SK-N-SH treated with all-trans-retinoic acid at 6 μM for 48 hours (cell line): ENCODE measurements at regions not wholly inside any gene's neighbourhood (a gene's known extent, or its start where the extent isn't known, plus 50 kb on each side); places are given as distances from the start of the nearest gene placed in this dataset.

ENCODE experiments used
- ATAC-seq: fragments of 200-7000 bp; cut with Tn5 transposase; 3 replicates; pipeline ENCODE4 v1.9.1; 2020; ENCODE audit warnings: mild to moderate bottlenecking, moderate library complexity
- ARNTL ChIP-seq: fragments of 450-650 bp; formaldehyde crosslinking; IDR thresholded peaks from 2 replicates; pipeline ENCODE4 v1.5.0; 2020; ENCODE audit warnings: low read depth, mild to moderate bottlenecking, moderate library complexity, borderline replicate concordance
- BACH2 ChIP-seq: fragments of 250-450 bp; sonication (Bioruptor Pico); IDR thresholded peaks from 2 replicates; pipeline ENCODE4 v1.9.0; 2021; ENCODE audit warnings: mild to moderate bottlenecking, borderline replicate concordance
- CSDC2 ChIP-seq: fragments of 250-450 bp; sonication (Bioruptor Pico); IDR thresholded peaks from 2 replicates; pipeline ENCODE4 v1.5.0; 2020; ENCODE audit warnings: mild to moderate bottlenecking, moderate library complexity
- ESRRG ChIP-seq: fragments of 250-450 bp; sonication (Bioruptor Pico); IDR thresholded peaks from 2 replicates; pipeline ENCODE4 v1.6.1; 2021; ENCODE audit warnings: mild to moderate bottlenecking
- GLIS3 ChIP-seq: fragments of 250-450 bp; sonication (Bioruptor Pico); IDR thresholded peaks from 2 replicates; pipeline ENCODE4 v1.5.0; 2020; ENCODE audit warnings: mild to moderate bottlenecking, moderate library complexity
- ISL1 ChIP-seq: fragments of 250-450 bp; sonication (Bioruptor Pico); IDR thresholded peaks from 2 replicates; pipeline ENCODE4 v2.1.2; 2022; ENCODE audit warnings: mild to moderate bottlenecking, moderate library complexity
- OSR1 ChIP-seq: fragments of 250-450 bp; sonication (Bioruptor Pico); IDR thresholded peaks from 2 replicates; pipeline ENCODE4 v1.8.0; 2022; ENCODE audit warnings: moderate library complexity, mild to moderate bottlenecking, inconsistent platforms
- RARB ChIP-seq: fragments of 250-450 bp; sonication (Bioruptor Pico); IDR thresholded peaks from 2 replicates; pipeline ENCODE4 v1.8.0; 2021; ENCODE audit warnings: mild to moderate bottlenecking, moderate library complexity
- SNAI2 ChIP-seq: fragments of 250-450 bp; sonication (Bioruptor Pico); IDR thresholded peaks from 2 replicates; pipeline ENCODE4 v1.5.0; 2020; ENCODE audit warnings: mild to moderate bottlenecking, moderate library complexity
- TCF4 ChIP-seq: fragments of 250-450 bp; sonication (Bioruptor Pico); IDR thresholded peaks from 2 replicates; pipeline ENCODE4 v1.8.0; 2021; ENCODE audit warnings: mild to moderate bottlenecking, moderate library complexity, borderline replicate concordance
- TSHZ2 ChIP-seq: fragments of 250-450 bp; sonication (Bioruptor Pico); IDR thresholded peaks from 2 replicates; pipeline ENCODE4 v1.5.0; 2020; ENCODE audit warnings: mild to moderate bottlenecking, moderate library complexity
- ZFP30 ChIP-seq: fragments of 450-650 bp; formaldehyde crosslinking; IDR thresholded peaks from 2 replicates; pipeline ENCODE4 v1.5.0; 2022; ENCODE audit warnings: mild to moderate bottlenecking, moderate library complexity
- ZNF565 ChIP-seq: fragments of 450-650 bp; formaldehyde crosslinking; conservative IDR thresholded peaks from 2 replicates; pipeline ENCODE4 v1.5.0; 2020; ENCODE audit warnings: low read depth, mild to moderate bottlenecking, moderate library complexity
- ZNF70 ChIP-seq: fragments of 450-650 bp; formaldehyde crosslinking; IDR thresholded peaks from 2 replicates; pipeline ENCODE4 v1.5.0; 2020; ENCODE audit warnings: mild to moderate bottlenecking, moderate library complexity
- ZNF8 ChIP-seq: fragments of 450-650 bp; formaldehyde crosslinking; IDR thresholded peaks from 2 replicates; pipeline ENCODE4 v1.5.0; 2020; ENCODE audit warnings: mild to moderate bottlenecking, moderate library complexity
- TF ChIP-seq, protein P1 (sequence below): fragments of 250-450 bp; sonication (Bioruptor Pico); IDR thresholded peaks from 2 replicates; pipeline ENCODE4 v1.5.1; 2020; ENCODE audit warnings: low read depth, mild to moderate bottlenecking, moderate library complexity
- TF ChIP-seq, protein P2 (sequence below): fragments of 250-450 bp; sonication (Bioruptor Pico); IDR thresholded peaks from 2 replicates; pipeline ENCODE4 v1.8.0; 2020; ENCODE audit warnings: mild to moderate bottlenecking, moderate library complexity, borderline replicate concordance
- TF ChIP-seq, protein P3 (sequence below): fragments of 250-450 bp; sonication (Bioruptor Pico); IDR thresholded peaks from 2 replicates; pipeline ENCODE4 v1.5.1; 2021; ENCODE audit warnings: mild to moderate bottlenecking, moderate library complexity
- TF ChIP-seq, protein P4 (sequence below): fragments of 250-450 bp; sonication (Bioruptor Pico); IDR thresholded peaks from 2 replicates; pipeline ENCODE4 v1.8.0; 2021; ENCODE audit warnings: low read depth, mild to moderate bottlenecking, moderate library complexity, borderline replicate concordance

DNA sequence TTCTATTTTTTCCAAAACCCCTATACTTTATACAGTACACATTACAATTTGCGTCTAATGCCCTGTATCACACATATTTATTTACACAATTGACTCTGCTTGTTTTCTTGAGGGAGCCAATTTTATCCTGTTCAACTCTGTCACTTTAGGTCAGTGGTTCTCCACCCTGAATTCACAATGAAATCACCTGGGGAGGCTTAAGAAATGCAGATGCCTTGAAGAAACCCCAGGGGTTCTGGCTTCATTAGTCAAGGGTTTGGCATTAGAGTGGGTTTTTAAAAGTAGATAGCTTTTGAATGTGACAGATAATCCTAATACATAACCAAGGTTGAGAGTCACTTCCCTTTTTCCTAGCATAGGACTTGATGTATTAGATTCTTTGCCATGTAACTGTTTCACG lies 398.6 kb upstream of the ERCC4 start:
- TF ChIP-seq BACH2 (CRISPR knock-in tag) (no peak), ZNF565 (CRISPR knock-in tag) (no peak), TSHZ2 (CRISPR knock-in tag) (no peak), ZFP30 (CRISPR knock-in tag) (no peak), CSDC2 (CRISPR knock-in tag) (no peak), SNAI2 (no peak), ZNF70 (CRISPR knock-in tag) (no peak), GLIS3 (CRISPR knock-in tag) (no peak), ESRRG (CRISPR knock-in tag) (no peak), ZNF8 (CRISPR knock-in tag) (no peak), RARB (CRISPR knock-in tag) (no peak), OSR1 (CRISPR knock-in tag) (no peak), ISL1 (no peak), TCF4 (no peak), ARNTL (CRISPR knock-in tag) (no peak)
- TF ChIP-seq, protein P1, sequence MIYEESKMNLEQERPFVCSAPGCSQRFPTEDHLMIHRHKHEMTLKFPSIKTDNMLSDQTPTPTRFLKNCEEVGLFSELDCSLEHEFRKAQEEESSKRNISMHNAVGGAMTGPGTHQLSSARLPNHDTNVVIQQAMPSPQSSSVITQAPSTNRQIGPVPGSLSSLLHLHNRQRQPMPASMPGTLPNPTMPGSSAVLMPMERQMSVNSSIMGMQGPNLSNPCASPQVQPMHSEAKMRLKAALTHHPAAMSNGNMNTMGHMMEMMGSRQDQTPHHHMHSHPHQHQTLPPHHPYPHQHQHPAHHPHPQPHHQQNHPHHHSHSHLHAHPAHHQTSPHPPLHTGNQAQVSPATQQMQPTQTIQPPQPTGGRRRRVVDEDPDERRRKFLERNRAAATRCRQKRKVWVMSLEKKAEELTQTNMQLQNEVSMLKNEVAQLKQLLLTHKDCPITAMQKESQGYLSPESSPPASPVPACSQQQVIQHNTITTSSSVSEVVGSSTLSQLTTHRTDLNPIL, result no peak
- TF ChIP-seq, protein P2, sequence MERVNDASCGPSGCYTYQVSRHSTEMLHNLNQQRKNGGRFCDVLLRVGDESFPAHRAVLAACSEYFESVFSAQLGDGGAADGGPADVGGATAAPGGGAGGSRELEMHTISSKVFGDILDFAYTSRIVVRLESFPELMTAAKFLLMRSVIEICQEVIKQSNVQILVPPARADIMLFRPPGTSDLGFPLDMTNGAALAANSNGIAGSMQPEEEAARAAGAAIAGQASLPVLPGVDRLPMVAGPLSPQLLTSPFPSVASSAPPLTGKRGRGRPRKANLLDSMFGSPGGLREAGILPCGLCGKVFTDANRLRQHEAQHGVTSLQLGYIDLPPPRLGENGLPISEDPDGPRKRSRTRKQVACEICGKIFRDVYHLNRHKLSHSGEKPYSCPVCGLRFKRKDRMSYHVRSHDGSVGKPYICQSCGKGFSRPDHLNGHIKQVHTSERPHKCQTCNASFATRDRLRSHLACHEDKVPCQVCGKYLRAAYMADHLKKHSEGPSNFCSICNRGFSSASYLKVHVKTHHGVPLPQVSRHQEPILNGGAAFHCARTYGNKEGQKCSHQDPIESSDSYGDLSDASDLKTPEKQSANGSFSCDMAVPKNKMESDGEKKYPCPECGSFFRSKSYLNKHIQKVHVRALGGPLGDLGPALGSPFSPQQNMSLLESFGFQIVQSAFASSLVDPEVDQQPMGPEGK, result no peak
- TF ChIP-seq, protein P3, sequence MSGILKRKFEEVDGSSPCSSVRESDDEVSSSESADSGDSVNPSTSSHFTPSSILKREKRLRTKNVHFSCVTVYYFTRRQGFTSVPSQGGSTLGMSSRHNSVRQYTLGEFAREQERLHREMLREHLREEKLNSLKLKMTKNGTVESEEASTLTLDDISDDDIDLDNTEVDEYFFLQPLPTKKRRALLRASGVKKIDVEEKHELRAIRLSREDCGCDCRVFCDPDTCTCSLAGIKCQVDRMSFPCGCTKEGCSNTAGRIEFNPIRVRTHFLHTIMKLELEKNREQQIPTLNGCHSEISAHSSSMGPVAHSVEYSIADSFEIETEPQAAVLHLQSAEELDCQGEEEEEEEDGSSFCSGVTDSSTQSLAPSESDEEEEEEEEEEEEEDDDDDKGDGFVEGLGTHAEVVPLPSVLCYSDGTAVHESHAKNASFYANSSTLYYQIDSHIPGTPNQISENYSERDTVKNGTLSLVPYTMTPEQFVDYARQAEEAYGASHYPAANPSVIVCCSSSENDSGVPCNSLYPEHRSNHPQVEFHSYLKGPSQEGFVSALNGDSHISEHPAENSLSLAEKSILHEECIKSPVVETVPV, result no peak
- TF ChIP-seq, all 23 proteins: peak for 0
- no peak for ATAC-seq

- ATAC-seq, result no peak
- TF ChIP-seq BACH2 (CRISPR knock-in tag) (no peak), OSR1 (CRISPR knock-in tag) (no peak), ZNF8 (CRISPR knock-in tag) (no peak), SNAI2 (no peak), ARNTL (CRISPR knock-in tag) (no peak), TSHZ2 (CRISPR knock-in tag) (no peak)
- TF ChIP-seq, protein P4, sequence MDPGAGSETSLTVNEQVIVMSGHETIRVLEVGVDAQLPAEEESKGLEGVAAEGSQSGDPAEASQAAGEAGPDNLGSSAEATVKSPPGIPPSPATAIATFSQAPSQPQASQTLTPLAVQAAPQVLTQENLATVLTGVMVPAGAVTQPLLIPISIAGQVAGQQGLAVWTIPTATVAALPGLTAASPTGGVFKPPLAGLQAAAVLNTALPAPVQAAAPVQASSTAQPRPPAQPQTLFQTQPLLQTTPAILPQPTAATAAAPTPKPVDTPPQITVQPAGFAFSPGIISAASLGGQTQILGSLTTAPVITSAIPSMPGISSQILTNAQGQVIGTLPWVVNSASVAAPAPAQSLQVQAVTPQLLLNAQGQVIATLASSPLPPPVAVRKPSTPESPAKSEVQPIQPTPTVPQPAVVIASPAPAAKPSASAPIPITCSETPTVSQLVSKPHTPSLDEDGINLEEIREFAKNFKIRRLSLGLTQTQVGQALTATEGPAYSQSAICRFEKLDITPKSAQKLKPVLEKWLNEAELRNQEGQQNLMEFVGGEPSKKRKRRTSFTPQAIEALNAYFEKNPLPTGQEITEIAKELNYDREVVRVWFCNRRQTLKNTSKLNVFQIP (CRISPR knock-in tag), result no peak
- TF ChIP-seq, all 23 proteins: peak for 0
These were observed 392.6 kb upstream of the ERCC4 start for GRCh38 chr16:13527332-13527731.
